Ammon's horn (tissue), 1 donor: ENCODE measurements at regions not wholly inside any gene's neighbourhood (a gene's known extent, or its start where the extent isn't known, plus 50 kb on each side); places are given as distances from the start of the nearest gene placed in this dataset.

Experiments
- DNase-seq: peaks from one replicate; pipeline ENCODE4 v3.0.0-alpha.2; 2016; ENCODE audit warnings: low spot score

DNA sequence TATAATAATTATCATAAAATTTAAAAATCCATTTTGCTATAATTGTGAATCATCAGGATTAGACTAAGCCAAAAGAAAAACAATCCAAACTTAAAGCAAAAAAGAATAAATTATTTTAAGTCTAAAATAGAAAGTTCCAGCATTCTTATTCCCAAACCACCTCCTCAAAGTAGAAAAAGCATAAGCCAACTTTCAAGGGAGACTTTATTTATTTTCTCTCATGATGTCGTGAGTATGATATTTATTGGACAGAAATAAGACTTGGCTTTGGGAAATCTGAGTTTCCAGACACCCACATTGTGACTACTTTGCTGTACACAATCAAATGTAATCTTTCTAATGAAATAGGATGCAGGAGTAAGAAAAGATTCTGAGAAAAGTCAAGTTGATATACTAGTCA is 372.1 kb downstream of the MTRR start:
- DNase-seq: no peak

DNA sequence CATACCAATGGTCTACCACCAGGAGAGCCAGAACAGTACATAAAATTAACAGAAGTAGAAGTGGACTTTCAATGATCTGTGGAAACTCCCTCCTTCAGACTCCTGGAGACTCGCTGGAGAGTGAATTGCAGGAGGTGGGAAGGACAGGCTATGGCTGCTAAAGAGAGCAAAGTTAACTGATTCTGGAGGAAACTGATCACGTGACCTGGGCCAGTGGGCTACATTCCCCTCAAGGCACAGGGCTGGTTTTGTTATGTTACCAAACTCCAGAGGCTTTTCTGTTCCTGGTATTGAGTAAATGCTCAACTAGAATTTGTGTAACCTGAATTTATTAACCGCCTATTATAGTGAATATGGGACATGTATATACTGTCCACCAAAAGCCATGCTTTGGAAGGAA is 372.6 kb downstream of the MTRR start:
- no peak for DNase-seq

DNA sequence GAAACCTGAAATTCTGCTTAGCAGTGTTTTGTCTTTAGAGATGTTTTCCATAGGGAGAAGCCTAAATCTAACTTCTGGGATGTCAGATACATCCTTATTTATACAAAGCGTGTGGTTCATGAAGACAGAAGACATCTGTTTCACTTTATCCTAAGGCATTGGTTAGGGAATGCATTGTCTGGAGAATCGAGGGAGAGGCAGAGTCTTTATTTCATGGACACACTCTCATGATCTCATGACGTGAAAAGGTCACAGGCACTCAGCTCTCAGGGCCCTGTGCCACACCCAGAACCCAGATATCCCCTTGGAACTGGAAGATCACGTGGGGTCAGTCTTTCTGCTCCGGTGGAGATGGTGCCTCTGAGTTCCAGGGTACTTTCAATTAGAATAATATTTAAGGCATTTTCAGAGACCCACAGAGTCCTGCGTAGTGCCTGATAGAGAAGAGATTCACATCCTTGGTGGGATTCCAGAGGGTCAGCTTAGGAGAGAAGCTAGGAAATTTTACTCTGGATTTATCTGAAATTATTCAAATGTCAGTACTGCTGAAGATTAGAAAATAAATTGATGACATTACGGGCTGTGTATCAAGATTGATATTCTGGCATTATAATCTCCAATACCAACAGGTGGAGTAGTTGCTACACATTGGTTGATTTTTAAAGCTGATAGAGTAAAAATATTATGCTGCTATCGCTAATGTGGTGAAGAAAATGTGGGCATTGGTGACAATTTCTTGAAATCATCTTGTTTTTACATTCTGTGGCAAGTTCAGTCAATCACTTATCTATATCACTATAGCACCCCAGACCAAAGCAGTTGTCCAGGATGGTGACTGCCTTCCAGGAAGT is 378.3 kb downstream of the MTRR start:
- no peak for DNase-seq

DNA sequence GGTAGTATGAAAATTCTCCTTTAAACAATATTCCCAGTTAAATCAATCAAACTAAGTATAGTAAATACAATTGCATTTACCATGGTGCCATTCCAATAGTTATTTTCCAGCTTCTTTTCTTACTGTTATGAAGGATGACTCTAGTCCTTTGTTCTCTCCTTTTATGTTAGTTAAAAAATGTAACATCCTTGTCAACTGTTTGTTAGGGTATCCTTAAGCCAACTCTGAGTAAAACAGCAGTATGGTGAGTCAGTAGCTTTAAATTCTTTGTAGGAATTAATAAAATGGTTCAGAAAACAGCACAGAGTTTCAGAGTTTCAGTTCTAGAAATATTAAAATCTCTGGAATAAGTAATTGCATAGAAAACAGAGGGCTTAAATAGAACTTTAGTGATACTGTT is 384.4 kb downstream of the MTRR start:
- no peak for DNase-seq

DNA sequence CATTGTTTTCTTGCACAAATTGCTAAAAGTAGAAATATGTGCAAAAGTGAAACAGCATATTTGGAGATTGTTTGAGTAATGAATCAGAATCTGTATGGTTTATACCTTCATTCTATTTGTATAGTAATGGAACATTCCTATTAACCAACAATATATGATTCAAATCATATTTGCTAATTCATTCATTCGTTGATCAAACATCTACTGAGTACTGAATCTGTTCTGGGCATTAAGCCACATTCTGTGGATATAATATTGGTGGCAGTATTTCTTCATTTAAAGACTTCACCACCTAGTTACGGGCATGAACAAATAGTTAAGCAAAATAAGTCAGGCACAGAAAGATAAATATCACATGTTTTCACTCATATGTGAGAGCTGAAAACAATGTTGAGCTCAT is 385.7 kb downstream of the MTRR start:
- DNase-seq: no peak

DNA sequence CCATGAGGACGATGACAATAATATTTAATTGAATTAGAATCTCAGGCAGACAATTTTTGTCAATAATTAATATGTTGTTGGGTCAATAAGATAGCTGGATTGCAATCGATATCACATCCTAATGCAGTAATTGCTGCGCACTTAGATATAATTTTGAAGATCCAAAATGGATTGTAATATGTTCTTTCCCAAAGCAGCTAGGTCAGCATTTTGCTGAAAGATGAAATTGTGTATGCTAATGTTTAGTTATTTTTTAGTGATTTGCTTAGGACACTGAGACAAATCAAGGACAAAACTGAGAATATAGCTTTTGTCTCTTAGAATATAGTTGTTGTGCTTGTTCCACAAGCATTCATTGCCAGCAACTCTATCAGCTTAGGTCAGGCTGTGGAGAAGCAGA is 389.9 kb downstream of the MTRR start:
- no peak for DNase-seq

DNA sequence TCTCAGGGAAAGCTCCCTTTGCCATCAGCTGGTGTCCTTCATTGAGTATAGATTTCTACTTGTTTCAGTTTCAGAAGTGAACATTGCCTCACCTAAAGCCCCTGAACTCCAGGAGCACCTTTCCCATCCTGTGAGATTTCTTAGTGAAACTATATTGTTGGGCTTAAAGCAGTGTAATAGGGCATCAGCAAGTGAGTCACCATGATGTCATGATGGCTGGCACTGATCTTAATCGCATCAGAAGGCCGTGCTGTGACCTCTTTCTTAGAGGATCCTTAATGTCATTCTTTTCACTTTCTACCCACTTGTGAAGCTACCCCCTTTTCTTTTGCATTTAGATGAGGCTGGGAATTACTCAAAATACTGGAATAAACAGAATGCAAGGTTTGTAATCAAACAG is 401.3 kb downstream of the MTRR start:
- DNase-seq: no peak

DNA sequence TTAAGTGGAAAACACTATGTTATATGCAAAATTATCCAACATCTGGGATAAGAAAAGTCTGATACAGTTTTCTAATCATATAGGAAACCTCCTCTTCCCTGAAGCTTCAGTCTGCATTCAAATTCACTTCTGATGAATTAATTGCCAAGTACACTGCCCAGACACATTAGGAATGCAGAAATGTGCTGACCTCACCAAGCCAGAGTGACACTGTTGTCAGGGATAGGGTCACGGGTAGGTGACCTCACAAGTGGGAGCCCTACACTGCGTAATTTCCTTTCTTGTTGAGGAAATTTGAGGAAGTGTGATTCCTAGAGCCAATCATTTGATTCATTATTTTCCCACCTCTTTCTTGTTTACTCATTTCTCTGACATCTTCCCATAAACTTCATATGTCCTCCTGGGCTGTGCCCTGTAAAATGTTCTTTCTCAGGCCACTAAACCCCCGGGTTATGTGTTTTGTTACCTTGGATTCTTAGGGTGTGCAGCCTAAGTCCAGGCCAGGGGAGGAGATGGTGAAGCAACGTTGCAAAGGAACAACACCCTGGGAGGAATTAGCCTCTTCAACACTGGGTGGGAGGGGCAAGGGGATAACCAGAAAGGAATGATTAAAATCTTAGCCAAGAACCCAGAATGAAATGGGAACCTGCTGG is 411.9 kb downstream of the MTRR start:
- no peak for DNase-seq

DNA sequence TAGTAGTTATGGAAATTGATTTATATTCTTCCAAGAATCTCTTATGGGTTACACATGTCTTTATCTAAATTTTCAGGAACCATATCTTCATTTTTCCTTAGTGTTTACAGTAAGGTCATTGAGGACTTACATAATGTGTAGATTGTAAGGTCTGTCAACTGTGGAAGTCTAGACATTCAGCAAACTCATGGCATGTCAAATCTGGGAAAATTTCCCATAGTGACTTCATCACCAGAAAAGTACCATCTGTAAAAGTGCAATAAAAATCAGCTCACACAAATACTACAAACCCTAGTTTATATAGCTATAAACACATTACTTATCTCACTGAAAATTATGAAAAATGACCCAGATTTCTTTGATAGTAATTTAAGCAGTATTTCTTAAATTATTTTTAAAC is 419.4 kb downstream of the MTRR start:
- DNase-seq: no peak

DNA sequence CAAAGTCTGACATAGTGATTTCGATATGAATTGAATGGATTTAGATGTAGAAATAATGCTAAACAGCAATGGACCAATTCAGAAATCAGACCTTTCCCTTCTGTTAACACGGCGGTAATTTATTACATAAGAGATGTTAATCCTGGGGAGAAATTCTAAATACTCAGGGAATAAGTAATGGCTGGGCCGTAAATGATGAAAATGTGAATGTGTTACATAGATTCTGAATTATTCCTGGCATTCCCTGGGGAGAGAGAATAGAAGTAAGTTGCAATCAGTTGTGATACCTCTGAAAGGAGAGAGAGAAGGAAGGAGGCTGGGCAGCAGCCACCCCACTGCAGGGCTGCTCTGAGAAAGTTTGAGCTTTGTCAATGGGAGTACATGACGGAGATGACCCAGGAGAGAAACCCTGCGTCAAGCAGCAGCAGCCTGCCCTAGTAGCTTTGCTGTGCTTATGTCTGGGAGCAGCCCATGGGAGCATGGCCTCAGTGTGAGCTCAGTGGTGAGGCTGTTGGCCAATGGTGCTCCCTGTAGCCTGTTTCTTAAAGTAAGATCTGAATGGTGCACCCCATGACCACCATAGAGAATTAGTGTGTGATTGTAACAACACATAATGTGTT is 420.1 kb downstream of the MTRR start:
- DNase-seq: no peak

DNA sequence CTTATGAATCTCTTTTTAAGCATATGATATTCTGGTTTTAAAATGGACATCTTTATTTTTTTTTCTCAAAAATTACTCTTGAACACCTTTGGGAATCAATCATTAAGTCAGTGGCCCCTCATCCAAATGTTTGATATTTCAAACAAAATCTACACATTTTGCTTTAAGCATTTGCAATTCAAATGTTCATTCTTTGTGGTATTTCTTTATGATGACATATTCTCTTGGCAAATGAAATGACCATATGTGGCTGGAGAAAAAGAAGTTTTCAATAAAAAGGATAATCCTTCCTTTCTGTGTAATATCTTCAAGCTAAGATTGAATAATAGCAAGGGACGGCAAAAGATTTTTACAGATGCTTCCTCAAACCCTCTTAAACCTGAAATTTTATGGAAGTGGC is 420.8 kb downstream of the MTRR start:
- no peak for DNase-seq

DNA sequence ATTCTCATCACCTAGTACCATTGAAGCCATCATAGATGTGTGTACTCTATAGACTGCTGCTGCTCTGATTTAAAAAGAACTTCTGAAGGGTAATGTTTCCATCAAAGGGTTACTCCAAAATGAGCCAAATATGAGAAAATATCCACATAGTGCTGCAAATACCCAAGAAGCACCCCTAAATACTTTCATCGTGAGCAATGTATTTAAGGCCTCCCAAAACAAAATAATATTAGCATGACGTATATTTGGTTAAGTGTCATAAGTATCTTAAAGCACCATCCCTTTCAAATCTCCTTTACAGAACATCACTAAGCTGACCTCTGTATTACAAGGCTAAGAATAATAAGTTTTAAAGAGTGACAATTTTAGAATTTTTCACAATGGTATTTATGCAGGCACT is 421.8 kb downstream of the MTRR start:
- DNase-seq: no peak

DNA sequence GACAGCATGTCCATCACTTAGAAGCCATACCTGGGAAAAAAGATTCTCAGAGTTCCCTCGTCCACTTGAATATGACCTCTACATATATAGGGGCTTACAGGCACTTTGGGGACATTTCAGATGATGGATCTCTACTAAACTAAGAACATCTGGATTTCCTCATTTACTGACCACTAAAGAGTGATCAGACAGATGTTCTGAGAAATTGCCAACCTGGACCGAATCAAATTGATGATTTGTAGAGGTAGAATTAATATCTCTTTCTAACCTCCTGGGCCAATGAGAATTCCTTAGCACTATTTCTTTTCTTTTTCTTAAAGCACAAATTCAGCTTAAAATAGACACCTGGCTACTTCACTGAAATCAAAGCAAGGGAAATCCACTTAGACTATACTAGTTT is 422.7 kb downstream of the MTRR start:
- no peak for DNase-seq

DNA sequence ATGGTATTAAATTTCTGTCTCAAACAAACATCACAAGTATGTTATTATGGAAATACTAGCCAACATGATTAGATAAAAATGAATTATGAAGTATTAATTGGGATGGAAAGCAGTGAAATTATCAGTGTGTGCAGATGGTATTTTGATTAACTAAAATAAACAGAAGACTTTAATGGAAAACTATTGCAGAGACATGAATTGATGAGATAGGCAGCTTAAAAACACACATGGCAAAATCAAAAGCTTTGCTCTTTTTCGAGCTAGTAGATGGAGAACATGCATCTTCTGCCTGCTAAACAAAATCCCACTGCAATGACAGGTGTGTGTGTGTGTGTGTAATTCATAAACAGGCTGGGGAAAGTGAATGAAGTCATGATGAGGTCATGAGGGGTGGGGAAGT is 426.2 kb downstream of the MTRR start:
- no peak for DNase-seq

DNA sequence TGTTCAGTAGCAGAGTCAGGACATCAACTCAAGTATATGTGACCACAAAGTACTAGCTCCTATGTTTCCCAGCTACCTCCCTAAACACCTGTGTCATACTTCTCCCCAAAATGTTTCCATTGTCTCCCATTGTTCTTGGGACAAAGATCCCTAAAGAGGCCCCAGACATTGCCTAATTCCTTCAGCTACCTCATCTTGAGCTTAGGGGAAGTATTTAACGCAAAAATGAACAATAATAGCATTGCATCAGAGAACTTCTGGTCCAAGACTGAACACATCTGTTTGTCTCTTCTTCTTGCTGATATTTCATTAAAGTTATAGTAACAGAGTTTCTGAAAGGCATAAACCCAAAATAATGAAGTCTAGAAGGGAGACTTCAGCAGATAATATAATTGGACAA is 430.8 kb downstream of the MTRR start:
- no peak for DNase-seq

DNA sequence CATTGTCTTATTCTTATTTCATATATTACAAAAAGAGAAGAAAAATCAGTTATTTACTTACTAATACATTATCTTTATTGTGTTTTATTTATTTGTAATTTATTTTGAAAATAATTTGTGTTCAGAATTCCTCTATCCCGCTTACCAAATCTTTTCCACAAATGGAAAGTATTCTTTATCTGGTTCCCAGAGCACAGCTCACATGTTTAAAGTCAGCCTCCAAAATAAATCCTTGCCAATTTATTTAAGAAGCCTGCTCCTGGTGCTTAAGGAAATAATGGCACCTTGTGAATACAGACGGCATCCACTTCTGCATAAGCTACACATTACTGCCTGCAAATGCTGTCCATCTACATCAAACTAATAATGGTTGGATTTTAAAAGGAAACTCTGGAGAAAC is 435.4 kb downstream of the MTRR start:
- DNase-seq: no peak

DNA sequence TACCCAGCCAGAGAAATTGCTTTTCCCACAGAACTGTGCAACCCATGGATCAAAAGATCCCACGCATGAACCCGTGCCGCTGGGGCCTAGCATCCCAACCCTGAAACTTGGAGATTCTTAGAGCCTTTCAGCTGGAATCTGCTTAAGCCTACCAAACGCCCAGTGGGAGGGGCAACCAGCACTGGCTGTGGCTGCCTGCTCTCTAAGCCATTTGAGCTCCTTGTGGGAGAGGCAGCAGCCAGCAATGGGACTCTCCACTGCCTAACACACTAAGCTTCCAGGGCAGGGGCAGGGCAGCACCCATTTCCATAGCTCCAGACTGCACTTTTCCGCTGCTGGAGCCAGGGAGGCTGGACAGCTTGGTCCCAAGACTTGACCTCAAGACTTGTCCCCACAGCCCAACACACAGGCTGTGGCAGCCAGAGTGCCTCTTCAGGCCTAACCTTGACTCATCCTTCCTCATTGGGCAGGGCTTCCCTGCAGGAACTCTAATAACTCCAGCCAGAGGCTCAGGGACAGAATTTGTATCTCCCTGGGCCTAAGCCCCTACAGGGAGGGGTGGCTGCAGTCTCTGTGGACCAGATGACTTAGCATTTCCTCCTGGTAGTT is 437.4 kb downstream of the MTRR start:
- no peak for DNase-seq

DNA sequence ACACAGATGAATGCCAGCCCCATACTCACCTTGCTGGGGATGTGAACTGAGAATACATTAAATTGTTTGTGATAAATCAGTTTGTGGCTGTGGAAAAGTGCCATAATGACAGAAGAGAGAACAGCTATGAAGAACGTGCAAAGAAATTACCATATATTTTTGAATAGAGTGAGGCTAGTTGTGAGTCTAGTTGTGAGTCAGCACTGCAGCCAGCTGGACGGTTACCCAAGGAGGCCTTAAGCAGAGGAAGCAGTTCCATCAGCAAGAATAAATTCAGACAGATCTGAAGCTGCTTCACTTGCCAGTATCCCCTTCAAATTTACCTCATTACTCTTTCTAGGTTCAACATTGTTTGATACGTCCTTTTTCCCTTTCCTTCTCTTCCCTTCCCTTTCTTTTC is 446.0 kb downstream of the MTRR start:
- DNase-seq: no peak

DNA sequence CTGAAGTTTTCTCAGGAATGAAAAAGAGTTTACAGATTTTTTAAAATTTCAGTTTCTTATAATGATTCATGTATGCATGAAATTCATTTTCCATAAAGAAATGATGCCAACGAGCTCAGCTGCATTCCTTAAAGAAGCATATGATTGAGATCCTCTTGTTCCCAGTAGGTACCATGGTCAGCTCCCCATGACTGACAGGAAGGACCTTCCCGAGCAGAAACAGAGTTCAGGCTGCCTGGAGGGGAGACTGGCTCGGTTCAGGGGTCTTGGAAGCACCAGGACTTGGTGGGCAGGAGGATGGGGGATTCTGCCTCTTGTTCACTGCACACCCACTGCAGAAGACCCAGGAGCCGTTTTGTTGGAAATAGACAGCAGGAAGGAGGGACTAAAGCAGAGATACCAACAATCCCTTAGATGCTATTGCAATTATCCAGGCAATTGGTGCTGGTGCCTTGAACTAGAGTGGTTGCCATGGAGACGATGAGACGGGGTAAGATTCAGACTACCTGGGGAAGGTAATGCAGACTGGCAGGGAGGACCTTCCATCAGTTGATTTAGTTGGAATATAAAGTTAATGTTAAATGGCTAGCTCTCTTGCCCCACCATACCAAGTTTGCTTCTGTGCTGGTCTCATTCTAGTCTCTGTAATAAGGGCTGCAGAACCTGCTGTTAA is 447.8 kb downstream of the MTRR start:
- no peak for DNase-seq

DNA sequence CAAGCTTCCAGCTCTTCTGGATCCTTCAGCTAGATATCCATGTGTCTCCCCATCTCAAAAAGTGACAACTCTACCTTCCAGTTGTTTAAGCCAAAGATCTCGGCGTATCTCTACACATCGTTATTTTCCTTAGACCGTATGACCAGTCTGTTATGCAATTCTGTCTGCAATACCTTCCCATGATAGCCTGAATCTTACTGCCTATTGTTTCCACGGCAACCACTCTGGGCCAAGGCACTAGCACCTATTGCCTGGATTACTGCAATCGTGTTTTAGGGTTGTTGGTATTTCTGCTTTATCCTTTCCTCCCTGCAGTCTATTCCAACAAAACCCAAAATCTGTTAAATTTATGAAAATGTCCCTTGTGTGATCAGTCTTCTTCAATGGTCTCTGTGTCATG is 448.4 kb downstream of the MTRR start:
- DNase-seq: no peak

DNA sequence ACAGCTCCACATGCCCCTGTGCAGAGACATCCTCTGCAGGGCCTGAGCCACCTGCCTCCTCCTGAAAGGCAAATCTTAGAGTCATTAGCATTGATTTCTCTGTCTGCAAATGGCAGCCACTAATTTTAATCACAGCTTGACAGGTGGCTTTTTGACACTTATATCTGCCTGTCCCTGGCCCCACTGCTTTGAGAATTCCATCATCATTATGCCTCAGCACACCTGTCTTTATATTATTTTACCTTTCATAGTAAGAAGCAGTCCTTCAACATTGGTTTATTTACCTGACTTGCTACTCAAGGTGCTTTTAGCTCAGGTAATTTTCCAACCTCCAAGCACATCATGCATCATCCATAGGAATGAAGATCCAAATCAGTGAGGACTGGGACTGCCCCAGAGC is 451.3 kb downstream of the MTRR start:
- no peak for DNase-seq

DNA sequence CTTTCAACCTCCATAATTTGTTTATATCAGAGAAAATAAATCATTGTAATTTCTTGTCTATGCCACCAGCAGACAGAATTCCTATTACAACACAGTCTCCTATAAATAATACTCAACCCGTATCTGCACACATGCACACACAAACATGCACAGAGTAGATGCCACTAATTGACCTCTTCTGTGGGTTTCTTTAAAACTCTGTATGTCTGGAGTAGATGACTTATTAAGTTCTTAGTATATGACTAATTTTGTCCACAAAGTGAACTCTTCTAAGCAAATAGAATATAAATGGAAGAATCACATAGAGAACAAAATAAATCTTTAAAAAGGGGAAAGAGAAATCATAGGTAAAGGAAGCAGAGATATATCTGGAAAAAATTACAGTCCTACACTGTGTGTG is 452.3 kb downstream of the MTRR start:
- DNase-seq: no peak

DNA sequence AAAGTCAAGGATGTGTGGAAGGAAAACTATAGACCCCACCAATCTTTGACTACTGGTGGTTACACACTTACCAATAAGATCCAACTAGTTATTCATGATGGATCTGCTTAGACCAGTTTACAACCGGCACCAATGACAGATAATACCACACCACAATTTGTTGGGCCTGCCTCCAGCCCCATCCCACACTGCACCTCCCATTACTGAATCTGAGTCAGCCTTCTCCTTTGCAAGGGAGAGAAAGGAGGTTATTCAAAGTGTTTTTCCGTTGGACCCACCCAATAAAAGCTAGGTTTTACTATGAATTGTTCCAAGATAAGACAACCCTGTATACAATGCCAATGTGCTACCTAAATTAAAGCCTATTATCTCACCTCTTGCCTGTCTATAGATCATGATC is 453.5 kb downstream of the MTRR start:
- DNase-seq: no peak
